HEK293 (cell line): ENCODE measurements at regions not wholly inside any gene's neighbourhood (a gene's known extent, or its start where the extent isn't known, plus 50 kb on each side); places are given as distances from the start of the nearest gene placed in this dataset.
A peak's percentile ranks its signal among the peaks of the same experiment; 100 is the strongest.

Experiments used
- CTCF ChIA-PET: fragments of 350-600 bp; formaldehyde crosslinking; extraction: SDS; loops from one replicate; lab custom pipeline; 2021; ENCODE audit warnings: antibody characterized with exemption; lab: Yijun Ruan, JAX
- POLR2A ChIA-PET: fragments of 300-600 bp; formaldehyde crosslinking; extraction: SDS; loops from one replicate; lab custom pipeline; 2020; ENCODE audit warnings: antibody characterized with exemption, inconsistent platforms; lab: Yijun Ruan, JAX
- H3K27ac ChIP-seq: fragments of 200-500 bp; sonication (Bioruptor generic); 2 replicates; pipeline ENCODE4 v1.5.1; 2014; ENCODE audit warnings: low read depth, low read length, control low read depth, inconsistent platforms; ENCODE audit errors: extremely low read depth
- H3K36me3 ChIP-seq, 2 experiments: fragments of 200-500 bp in 1 of 2; sonication (Bioruptor generic) in 1 of 2; 1 replicate in 1 of 2; 2 replicates in 1 of 2; pipeline ENCODE4 v1.5.1; 2014 to 2017; ENCODE audit warnings: inconsistent platforms in 2 of 2, low read length in 2 of 2; ENCODE audit not compliant: control insufficient read depth in 2 of 2, insufficient read depth in 1 of 2
- H3K4me1 ChIP-seq: fragments of 200-500 bp; sonication (Bioruptor generic); 2 replicates; pipeline ENCODE4 v1.5.1; 2014; ENCODE audit warnings: mild to moderate bottlenecking, low read length, inconsistent platforms; ENCODE audit not compliant: control insufficient read depth, insufficient read depth
- H3K4me3 ChIP-seq: 2 replicates; pipeline ENCODE4 v1.5.1; 2011; ENCODE audit warnings: low read depth, mild to moderate bottlenecking, control low read depth, low read length, moderate library complexity
- H3K9me3 ChIP-seq: fragments of 200-500 bp; sonication (Bioruptor generic); 2 replicates; pipeline ENCODE4 v1.5.1; 2014; ENCODE audit warnings: low read depth, low read length, inconsistent platforms; ENCODE audit not compliant: control insufficient read depth, insufficient read depth
- GFI1B ChIP-seq: fragments of 450-650 bp; formaldehyde crosslinking; IDR thresholded peaks from 2 replicates; pipeline ENCODE4 v1.5.1; 2016; ENCODE audit warnings: missing biosample characterization, missing genetic modification characterization
- GLIS2 ChIP-seq: fragments of 450-650 bp; formaldehyde crosslinking; IDR thresholded peaks from 2 replicates; pipeline ENCODE4 v1.5.1; 2016; ENCODE audit warnings: missing biosample characterization, missing genetic modification characterization
- SCRT2 ChIP-seq: fragments of 450-650 bp; formaldehyde crosslinking; IDR thresholded peaks from 2 replicates; pipeline ENCODE4 v1.5.1; 2016; ENCODE audit warnings: missing biosample characterization, missing genetic modification characterization
- ZFHX2 ChIP-seq: fragments of 450-650 bp; formaldehyde crosslinking; conservative IDR thresholded peaks from 2 replicates; pipeline ENCODE4 v1.5.1; 2016; ENCODE audit warnings: missing biosample characterization, missing genetic modification characterization
- ZFP69B ChIP-seq: fragments of 450-650 bp; formaldehyde crosslinking; IDR thresholded peaks from 2 replicates; pipeline ENCODE4 v1.5.1; 2016; ENCODE audit warnings: missing biosample characterization, missing genetic modification characterization
- ZNF157 ChIP-seq: fragments of 450-650 bp; formaldehyde crosslinking; IDR thresholded peaks from 2 replicates; pipeline ENCODE4 v1.5.1; 2016; ENCODE audit warnings: missing biosample characterization, missing genetic modification characterization
- ZNF324 ChIP-seq: fragments of 450-650 bp; formaldehyde crosslinking; IDR thresholded peaks from 2 replicates; pipeline ENCODE4 v1.5.1; 2016; ENCODE audit warnings: missing biosample characterization, missing genetic modification characterization
- ZNF366 ChIP-seq: fragments of 450-650 bp; formaldehyde crosslinking; conservative IDR thresholded peaks from 2 replicates; pipeline ENCODE4 v1.5.1; 2016; ENCODE audit warnings: missing biosample characterization, missing genetic modification characterization
- ZNF391 ChIP-seq: fragments of 450-650 bp; formaldehyde crosslinking; IDR thresholded peaks from 2 replicates; pipeline ENCODE4 v1.5.1; 2016; ENCODE audit warnings: low read depth, missing biosample characterization, missing genetic modification characterization, borderline replicate concordance
- ZNF560 ChIP-seq: fragments of 450-650 bp; formaldehyde crosslinking; IDR thresholded peaks from 2 replicates; pipeline ENCODE4 v1.5.1; 2017; ENCODE audit warnings: missing biosample characterization, missing genetic modification characterization, borderline replicate concordance
- ZNF654 ChIP-seq: fragments of 450-650 bp; formaldehyde crosslinking; IDR thresholded peaks from 2 replicates; pipeline ENCODE4 v1.5.1; 2016; ENCODE audit warnings: low read depth, missing biosample characterization, missing genetic modification characterization
- ZNF837 ChIP-seq: fragments of 450-650 bp; formaldehyde crosslinking; IDR thresholded peaks from 2 replicates; pipeline ENCODE4 v1.5.1; 2016; ENCODE audit warnings: missing biosample characterization, missing genetic modification characterization
- TF ChIP-seq, protein P1 (sequence below): fragments of 450-650 bp; formaldehyde crosslinking; IDR thresholded peaks from 2 replicates; pipeline ENCODE4 v1.5.1; 2016; ENCODE audit warnings: missing biosample characterization, missing genetic modification characterization
- TF ChIP-seq, protein P2 (sequence below): fragments of 450-650 bp; formaldehyde crosslinking; IDR thresholded peaks from 2 replicates; pipeline ENCODE4 v1.5.1; 2016; ENCODE audit warnings: missing biosample characterization, missing genetic modification characterization
- TF ChIP-seq, protein P3 (sequence below): fragments of 450-650 bp; formaldehyde crosslinking; conservative IDR thresholded peaks from 2 replicates; pipeline ENCODE4 v1.5.1; 2016; ENCODE audit warnings: low read depth, missing biosample characterization, missing genetic modification characterization
- TF ChIP-seq, protein P4 (sequence below): fragments of 450-650 bp; IDR thresholded peaks from 2 replicates; pipeline ENCODE4 v1.5.1; 2018; ENCODE audit warnings: missing biosample characterization, missing genetic modification characterization
- TF ChIP-seq, protein P5 (sequence below): fragments of 450-650 bp; formaldehyde crosslinking; IDR thresholded peaks from 2 replicates; pipeline ENCODE4 v1.5.1; 2016; ENCODE audit warnings: missing biosample characterization, missing genetic modification characterization
- TF ChIP-seq, protein P6 (sequence below): fragments of 450-650 bp; formaldehyde crosslinking; IDR thresholded peaks from 2 replicates; pipeline ENCODE4 v1.5.1; 2016; ENCODE audit warnings: missing biosample characterization, missing genetic modification characterization

DNA sequence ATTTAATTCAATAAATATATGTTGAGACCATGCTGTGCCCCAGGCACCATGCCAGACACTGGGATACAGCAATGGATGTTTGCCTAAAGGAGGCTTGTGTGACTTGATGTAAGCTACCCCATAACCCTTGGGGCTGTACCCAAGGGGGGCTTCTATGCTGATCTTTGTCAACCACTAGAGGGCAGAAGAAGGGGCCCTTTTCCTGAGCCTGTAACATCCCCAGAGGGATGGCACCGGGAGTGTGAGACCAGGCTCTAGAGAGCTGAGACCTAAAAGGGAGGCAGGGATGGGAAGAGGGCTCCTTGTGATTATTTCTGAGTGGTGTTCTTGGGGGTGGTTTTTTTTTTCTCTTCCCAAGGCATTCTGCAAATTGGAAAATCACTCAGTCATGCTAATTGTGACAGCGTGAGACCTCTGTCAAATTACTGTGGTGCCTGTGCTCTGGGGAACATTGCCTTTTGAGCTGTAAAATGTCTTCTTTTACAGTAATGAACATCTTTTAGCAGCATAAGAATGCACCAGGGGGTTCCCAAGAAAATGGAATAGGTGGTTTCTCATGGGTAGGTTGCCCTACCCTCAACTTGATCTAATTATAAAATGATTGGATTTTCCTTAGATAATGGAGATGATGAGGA is 138.7 kb upstream of the SLC24A3 start:
- H3K36me3 ChIP-seq, result no peaks in the 10 kb centered on the region
- no peak overlapping the region for H3K27ac ChIP-seq
- ChIA-PET CTCF (interaction anchor here (0.5 to 1.7 kb wide), 8 partner anchors 9 to 589 kb away, joined by 3 to 6 read pairs (median 4); no protein-coding TSS in a partner anchor), POLR2A (no interaction called here)
- H3K4me1 ChIP-seq, result no peaks in the 10 kb centered on the region
- no peak overlapping the region for H3K4me3 ChIP-seq
- TF ChIP-seq GFI1B (tag by site-specific recombination) (no peak), ZNF391 (tag by site-specific recombination) (no peak), ZNF366 (no peak), ZNF324 (tag by site-specific recombination) (no peak), ZNF157 (no peak), ZNF654 (tag by site-specific recombination) (0 out of 2 replicates have a peak, but pooled peaks have one; percentile 8)
- TF ChIP-seq, protein P1, sequence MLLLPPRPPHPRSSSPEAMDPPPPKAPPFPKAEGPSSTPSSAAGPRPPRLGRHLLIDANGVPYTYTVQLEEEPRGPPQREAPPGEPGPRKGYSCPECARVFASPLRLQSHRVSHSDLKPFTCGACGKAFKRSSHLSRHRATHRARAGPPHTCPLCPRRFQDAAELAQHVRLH (tag by site-specific recombination), result no peak
- TF ChIP-seq, protein P2, sequence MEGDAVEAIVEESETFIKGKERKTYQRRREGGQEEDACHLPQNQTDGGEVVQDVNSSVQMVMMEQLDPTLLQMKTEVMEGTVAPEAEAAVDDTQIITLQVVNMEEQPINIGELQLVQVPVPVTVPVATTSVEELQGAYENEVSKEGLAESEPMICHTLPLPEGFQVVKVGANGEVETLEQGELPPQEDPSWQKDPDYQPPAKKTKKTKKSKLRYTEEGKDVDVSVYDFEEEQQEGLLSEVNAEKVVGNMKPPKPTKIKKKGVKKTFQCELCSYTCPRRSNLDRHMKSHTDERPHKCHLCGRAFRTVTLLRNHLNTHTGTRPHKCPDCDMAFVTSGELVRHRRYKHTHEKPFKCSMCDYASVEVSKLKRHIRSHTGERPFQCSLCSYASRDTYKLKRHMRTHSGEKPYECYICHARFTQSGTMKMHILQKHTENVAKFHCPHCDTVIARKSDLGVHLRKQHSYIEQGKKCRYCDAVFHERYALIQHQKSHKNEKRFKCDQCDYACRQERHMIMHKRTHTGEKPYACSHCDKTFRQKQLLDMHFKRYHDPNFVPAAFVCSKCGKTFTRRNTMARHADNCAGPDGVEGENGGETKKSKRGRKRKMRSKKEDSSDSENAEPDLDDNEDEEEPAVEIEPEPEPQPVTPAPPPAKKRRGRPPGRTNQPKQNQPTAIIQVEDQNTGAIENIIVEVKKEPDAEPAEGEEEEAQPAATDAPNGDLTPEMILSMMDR (tag by site-specific recombination), result 0 out of 2 replicates have a peak, but pooled peaks have one; percentile 14
- no peaks in the 10 kb centered on the region for H3K9me3 ChIP-seq

DNA sequence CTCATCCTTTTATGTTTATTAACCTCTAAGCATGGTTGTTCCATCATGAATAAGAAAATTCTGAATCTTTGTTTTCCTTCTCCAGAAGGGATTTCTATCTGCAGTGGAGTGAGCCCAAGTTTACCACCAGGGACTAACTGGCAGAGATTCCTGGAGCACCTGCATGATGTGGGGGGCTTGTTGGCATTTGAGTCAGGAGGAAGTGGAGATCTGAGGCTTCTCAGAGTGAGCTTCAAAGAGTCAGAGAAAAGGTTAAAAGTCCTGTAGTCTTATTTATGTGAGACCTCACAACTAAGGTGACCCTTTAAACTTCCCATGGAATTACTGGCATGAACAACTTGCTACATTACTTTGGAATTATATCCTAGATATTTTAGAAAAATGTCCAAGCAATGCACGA is 138.1 kb upstream of the SLC24A3 start:
- Histone ChIP-seq H3K4me3 (no peak overlapping the region), H3K36me3 (no peaks in the 10 kb centered on the region), H3K9me3 (no peaks in the 10 kb centered on the region), H3K27ac (no peak overlapping the region), H3K4me1 (no peaks in the 10 kb centered on the region)
- POLR2A ChIA-PET, result interaction anchor here (0.5 kb wide), 1 partner anchor 173 kb away, joined by 3 read pairs; no protein-coding TSS in a partner anchor
- CTCF ChIA-PET, result interaction anchor here (0.8 to 1.7 kb wide), 4 partner anchors 17 to 442 kb away, joined by 3 to 5 read pairs (median 4); no protein-coding TSS in a partner anchor
- TF ChIP-seq ZNF560 (tag by site-specific recombination) (no peak), SCRT2 (no peak), ZNF837 (no peak)
- TF ChIP-seq, protein P3, sequence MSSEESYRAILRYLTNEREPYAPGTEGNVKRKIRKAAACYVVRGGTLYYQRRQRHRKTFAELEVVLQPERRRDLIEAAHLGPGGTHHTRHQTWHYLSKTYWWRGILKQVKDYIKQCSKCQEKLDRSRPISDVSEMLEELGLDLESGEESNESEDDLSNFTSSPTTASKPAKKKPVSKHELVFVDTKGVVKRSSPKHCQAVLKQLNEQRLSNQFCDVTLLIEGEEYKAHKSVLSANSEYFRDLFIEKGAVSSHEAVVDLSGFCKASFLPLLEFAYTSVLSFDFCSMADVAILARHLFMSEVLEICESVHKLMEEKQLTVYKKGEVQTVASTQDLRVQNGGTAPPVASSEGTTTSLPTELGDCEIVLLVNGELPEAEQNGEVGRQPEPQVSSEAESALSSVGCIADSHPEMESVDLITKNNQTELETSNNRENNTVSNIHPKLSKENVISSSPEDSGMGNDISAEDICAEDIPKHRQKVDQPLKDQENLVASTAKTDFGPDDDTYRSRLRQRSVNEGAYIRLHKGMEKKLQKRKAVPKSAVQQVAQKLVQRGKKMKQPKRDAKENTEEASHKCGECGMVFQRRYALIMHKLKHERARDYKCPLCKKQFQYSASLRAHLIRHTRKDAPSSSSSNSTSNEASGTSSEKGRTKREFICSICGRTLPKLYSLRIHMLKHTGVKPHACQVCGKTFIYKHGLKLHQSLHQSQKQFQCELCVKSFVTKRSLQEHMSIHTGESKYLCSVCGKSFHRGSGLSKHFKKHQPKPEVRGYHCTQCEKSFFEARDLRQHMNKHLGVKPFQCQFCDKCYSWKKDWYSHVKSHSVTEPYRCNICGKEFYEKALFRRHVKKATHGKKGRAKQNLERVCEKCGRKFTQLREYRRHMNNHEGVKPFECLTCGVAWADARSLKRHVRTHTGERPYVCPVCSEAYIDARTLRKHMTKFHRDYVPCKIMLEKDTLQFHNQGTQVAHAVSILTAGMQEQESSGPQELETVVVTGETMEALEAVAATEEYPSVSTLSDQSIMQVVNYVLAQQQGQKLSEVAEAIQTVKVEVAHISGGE (tag by site-specific recombination), result no peak

DNA sequence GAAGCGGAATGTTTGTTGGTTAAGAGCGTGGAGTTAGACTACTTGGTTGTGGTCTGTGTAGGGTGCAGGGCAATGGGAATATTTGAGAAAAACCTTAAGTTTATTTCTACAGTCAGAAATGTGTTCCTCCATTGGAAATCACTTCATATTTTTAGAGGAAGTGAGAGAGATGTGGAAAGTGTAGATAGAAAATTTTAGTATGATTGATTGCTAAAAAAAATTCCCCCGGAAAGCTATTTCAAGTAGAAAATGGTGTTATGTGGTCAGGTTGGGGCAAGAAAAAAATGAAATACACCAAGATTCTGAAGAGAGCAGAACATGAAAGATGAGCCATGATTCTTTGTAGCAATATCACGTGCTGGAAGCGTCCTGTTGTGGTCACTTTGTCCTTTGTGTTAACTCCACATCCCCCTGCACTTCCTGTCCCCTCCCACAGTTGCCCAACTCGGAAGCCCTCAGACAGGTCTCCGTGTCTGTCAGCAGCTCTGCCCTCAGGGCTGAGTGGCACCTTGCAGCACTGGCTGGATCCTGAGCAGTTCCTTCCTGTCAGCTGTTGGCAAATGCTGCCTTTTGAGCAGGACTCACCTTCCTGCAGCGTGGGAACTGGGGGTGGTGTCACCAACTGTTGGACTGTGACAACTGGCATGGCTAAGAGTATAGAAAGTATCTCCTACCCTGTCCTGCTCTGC is 137.5 kb upstream of the SLC24A3 start:
- Histone ChIP-seq H3K9me3 (no peaks in the 10 kb centered on the region), H3K4me3 (no peak overlapping the region), H3K27ac (no peak overlapping the region), H3K36me3 (no peaks in the 10 kb centered on the region), H3K4me1 (no peaks in the 10 kb centered on the region)
- CTCF ChIA-PET, result interaction anchor here (0.6 kb wide), 2 partner anchors 44 to 220 kb away, joined by 3 read pairs; no protein-coding TSS in a partner anchor
- POLR2A ChIA-PET, result interaction anchor here (0.5 kb wide), 1 partner anchor 173 kb away, joined by 3 read pairs; no protein-coding TSS in a partner anchor
- no peak for TF ChIP-seq SCRT2
- TF ChIP-seq, protein P4, sequence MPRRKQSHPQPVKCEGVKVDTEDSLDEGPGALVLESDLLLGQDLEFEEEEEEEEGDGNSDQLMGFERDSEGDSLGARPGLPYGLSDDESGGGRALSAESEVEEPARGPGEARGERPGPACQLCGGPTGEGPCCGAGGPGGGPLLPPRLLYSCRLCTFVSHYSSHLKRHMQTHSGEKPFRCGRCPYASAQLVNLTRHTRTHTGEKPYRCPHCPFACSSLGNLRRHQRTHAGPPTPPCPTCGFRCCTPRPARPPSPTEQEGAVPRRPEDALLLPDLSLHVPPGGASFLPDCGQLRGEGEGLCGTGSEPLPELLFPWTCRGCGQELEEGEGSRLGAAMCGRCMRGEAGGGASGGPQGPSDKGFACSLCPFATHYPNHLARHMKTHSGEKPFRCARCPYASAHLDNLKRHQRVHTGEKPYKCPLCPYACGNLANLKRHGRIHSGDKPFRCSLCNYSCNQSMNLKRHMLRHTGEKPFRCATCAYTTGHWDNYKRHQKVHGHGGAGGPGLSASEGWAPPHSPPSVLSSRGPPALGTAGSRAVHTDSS, result no peak
- TF ChIP-seq, protein P5, sequence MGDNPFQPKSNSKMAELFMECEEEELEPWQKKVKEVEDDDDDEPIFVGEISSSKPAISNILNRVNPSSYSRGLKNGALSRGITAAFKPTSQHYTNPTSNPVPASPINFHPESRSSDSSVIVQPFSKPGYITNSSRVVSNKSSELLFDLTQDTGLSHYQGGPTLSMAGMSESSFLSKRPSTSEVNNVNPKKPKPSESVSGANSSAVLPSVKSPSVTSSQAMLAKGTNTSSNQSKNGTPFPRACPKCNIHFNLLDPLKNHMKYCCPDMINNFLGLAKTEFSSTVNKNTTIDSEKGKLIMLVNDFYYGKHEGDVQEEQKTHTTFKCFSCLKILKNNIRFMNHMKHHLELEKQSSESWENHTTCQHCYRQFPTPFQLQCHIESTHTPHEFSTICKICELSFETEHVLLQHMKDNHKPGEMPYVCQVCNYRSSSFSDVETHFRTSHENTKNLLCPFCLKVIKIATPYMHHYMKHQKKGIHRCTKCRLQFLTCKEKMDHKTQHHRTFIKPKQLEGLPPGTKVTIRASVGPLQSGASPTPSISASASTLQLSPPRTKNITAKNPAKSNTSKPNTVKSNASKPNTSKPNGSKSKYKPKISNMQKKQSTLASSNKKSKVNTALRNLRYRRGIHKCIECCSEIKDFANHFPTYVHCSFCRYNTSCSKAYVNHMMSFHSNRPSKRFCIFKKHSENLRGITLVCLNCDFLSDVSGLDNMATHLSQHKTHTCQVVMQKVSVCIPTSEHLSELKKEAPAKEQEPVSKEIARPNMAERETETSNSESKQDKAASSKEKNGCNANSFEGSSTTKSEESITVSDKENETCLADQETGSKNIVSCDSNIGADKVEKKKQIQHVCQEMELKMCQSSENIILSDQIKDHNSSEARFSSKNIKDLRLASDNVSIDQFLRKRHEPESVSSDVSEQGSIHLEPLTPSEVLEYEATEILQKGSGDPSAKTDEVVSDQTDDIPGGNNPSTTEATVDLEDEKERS, result no peak
- no peak for TF ChIP-seq ZFHX2
- no peak for TF ChIP-seq GLIS2
- no peak for TF ChIP-seq ZFP69B
- TF ChIP-seq, protein P6, sequence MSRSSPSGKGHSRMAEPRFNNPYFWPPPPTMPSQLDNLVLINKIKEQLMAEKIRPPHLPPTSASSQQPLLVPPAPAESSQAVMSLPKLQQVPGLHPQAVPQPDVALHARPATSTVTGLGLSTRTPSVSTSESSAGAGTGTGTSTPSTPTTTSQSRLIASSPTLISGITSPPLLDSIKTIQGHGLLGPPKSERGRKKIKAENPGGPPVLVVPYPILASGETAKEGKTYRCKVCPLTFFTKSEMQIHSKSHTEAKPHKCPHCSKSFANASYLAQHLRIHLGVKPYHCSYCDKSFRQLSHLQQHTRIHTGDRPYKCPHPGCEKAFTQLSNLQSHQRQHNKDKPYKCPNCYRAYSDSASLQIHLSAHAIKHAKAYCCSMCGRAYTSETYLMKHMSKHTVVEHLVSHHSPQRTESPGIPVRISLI (tag by site-specific recombination), result no peak
